DND-41 (cell line): ENCODE measurements at regions not wholly inside any gene's neighbourhood (a gene's known extent, or its start where the extent isn't known, plus 50 kb on each side); places are given as distances from the start of the nearest gene placed in this dataset.

Source experiments
- ATAC-seq: fragments of 200-7000 bp; cut with Tn5 transposase; 3 replicates; pipeline ENCODE4 v1.9.1; 2021; ENCODE audit warnings: low read depth; ENCODE audit not compliant: insufficient read depth
- DNase-seq: peaks from one replicate; pipeline ENCODE4 v3.0.0-alpha.2; 2020
- H2AFZ ChIP-seq: 2 replicates; pipeline ENCODE4 v1.6.0; 2012; ENCODE audit warnings: low read depth, low read length
- H3K27ac ChIP-seq: 2 replicates; pipeline ENCODE4 v1.5.1; 2012; ENCODE audit warnings: low read length, inconsistent platforms
- H3K27me3 ChIP-seq: fragments of 200-600 bp; sonication (generic); 2 replicates; pipeline ENCODE4 v1.6.0; 2012; ENCODE audit warnings: low read length, mild to moderate bottlenecking, inconsistent platforms; ENCODE audit not compliant: insufficient read depth, poor library complexity
- H3K36me3 ChIP-seq: 2 replicates; pipeline ENCODE4 v1.5.1; 2012; ENCODE audit warnings: low read length, inconsistent platforms; ENCODE audit not compliant: insufficient read depth
- H3K4me1 ChIP-seq: 2 replicates; pipeline ENCODE4 v1.5.1; 2012; ENCODE audit warnings: mild to moderate bottlenecking, low read length; ENCODE audit not compliant: insufficient read depth
- H3K4me2 ChIP-seq: 2 replicates; pipeline ENCODE4 v1.6.0; 2012; ENCODE audit warnings: mild to moderate bottlenecking, moderate library complexity, low read length, inconsistent platforms; ENCODE audit not compliant: insufficient read depth
- H3K4me3 ChIP-seq, 2 experiments: fragments of 200-600 bp in 1 of 2; shearing (Covaris generic) in 1 of 2; 2 replicates each; pipeline ENCODE4 v1.5.1; 2012 to 2016; ENCODE audit warnings: inconsistent platforms in 2 of 2, low read length in 2 of 2, mild to moderate bottlenecking in 2 of 2, low read depth in 1 of 2, moderate library complexity in 1 of 2
- H3K79me2 ChIP-seq: 2 replicates; pipeline ENCODE4 v1.6.0; 2012; ENCODE audit warnings: low read length, inconsistent platforms; ENCODE audit not compliant: insufficient read depth
- H3K9ac ChIP-seq: 2 replicates; pipeline ENCODE4 v1.6.0; 2012; ENCODE audit warnings: low read depth, mild to moderate bottlenecking, inconsistent platforms, low read length, moderate library complexity
- H3K9me3 ChIP-seq: 2 replicates; pipeline ENCODE4 v1.5.1; 2012; ENCODE audit warnings: low read length, moderate library complexity, mild to moderate bottlenecking, inconsistent platforms; ENCODE audit not compliant: insufficient read depth, severe bottlenecking
- H4K20me1 ChIP-seq: 2 replicates; pipeline ENCODE4 v1.6.0; 2012; ENCODE audit warnings: low read length; ENCODE audit not compliant: insufficient read depth
- CTCF ChIP-seq: IDR thresholded peaks from 2 replicates; pipeline ENCODE4 v1.5.1; 2012; ENCODE audit warnings: borderline replicate concordance, low read length, moderate library complexity, mild to moderate bottlenecking; ENCODE audit not compliant: poor library complexity, severe bottlenecking; ENCODE audit errors: extremely low read depth
- EZH2 ChIP-seq: IDR thresholded peaks from 3 replicates; pipeline ENCODE4 v1.6.1; 2012; ENCODE audit warnings: borderline replicate concordance, low read depth, mild to moderate bottlenecking, moderate library complexity, low read length, inconsistent platforms; ENCODE audit not compliant: severe bottlenecking

- Histone ChIP-seq H3K27me3 (no peaks in the 10 kb centered on the region), H2AFZ (no peak overlapping the region), H3K9me3 (peaks cover 15% of the 10 kb centered on the region), H3K79me2 (no peaks in the 10 kb centered on the region), H3K4me2 (no peak overlapping the region), H3K4me1 (no peaks in the 10 kb centered on the region), H3K9ac (no peak overlapping the region), H3K36me3 (no peaks in the 10 kb centered on the region), H3K27ac (no peak overlapping the region), H3K4me3 (no peak overlapping the region), H4K20me1 (no peaks in the 10 kb centered on the region)
- TF ChIP-seq EZH2 (no peak), CTCF (no peak)
- ATAC-seq (no peak), DNase-seq (no peak)
Observed at GRCh38 chr6:85321906-85322305, 128.0 kb upstream of the NT5E start.

- Histone ChIP-seq H3K9ac (no peak overlapping the region), H2AFZ (no peak overlapping the region), H4K20me1 (no peaks in the 10 kb centered on the region), H3K79me2 (no peaks in the 10 kb centered on the region), H3K4me2 (no peak overlapping the region), H3K27ac (no peak overlapping the region), H3K4me1 (no peaks in the 10 kb centered on the region), H3K9me3 (peaks cover 15% of the 10 kb centered on the region), H3K36me3 (no peaks in the 10 kb centered on the region), H3K27me3 (no peaks in the 10 kb centered on the region), H3K4me3 (no peak overlapping the region)
- ATAC-seq = no peak
- no peak for DNase-seq
- TF ChIP-seq CTCF (no peak), EZH2 (no peak)
Observed at GRCh38 chr6:85314586-85314985, 135.3 kb upstream of the NT5E start.

GRCh38 chr6:85300581-85300980 lies 149.3 kb upstream of the NT5E start:
- ATAC-seq (no peak), DNase-seq (no peak)
- H4K20me1 ChIP-seq = no peaks in the 10 kb centered on the region
- no peaks in the 10 kb centered on the region for H3K36me3 ChIP-seq
- H2AFZ ChIP-seq = no peak overlapping the region
- TF ChIP-seq CTCF (no peak), EZH2 (no peak)
- H3K9me3 ChIP-seq = no peaks in the 10 kb centered on the region
- H3K79me2 ChIP-seq = no peaks in the 10 kb centered on the region
- peaks cover 4% of the 10 kb centered on the region for H3K27me3 ChIP-seq
- no peaks in the 10 kb centered on the region for H3K4me1 ChIP-seq
- no peak overlapping the region for H3K27ac ChIP-seq
- H3K4me3 ChIP-seq = no peak overlapping the region
- H3K9ac ChIP-seq = no peak overlapping the region
- H3K4me2 ChIP-seq = no peak overlapping the region

GRCh38 chr6:85298553-85298952 lies 151.3 kb upstream of the NT5E start:
- Histone ChIP-seq H3K4me1 (no peaks in the 10 kb centered on the region), H4K20me1 (no peaks in the 10 kb centered on the region), H3K4me3 (no peak overlapping the region), H2AFZ (no peak overlapping the region), H3K9me3 (no peaks in the 10 kb centered on the region), H3K79me2 (no peaks in the 10 kb centered on the region), H3K36me3 (no peaks in the 10 kb centered on the region), H3K9ac (no peak overlapping the region), H3K27ac (no peak overlapping the region), H3K27me3 (peaks cover 4% of the 10 kb centered on the region), H3K4me2 (no peak overlapping the region)
- ATAC-seq (no peak), DNase-seq (no peak)
- TF ChIP-seq EZH2 = no peak
- no peak for TF ChIP-seq CTCF
